HCT116 (cell line): ENCODE measurements at regions not wholly inside any gene's neighbourhood (a gene's known extent, or its start where the extent isn't known, plus 50 kb on each side); places are given as distances from the start of the nearest gene placed in this dataset.

Experiments
- ATAC-seq: fragments of 200-7000 bp; cut with Tn5 transposase; 2 replicates; pipeline ENCODE4 v1.9.1; 2020; ENCODE audit warnings: mild to moderate bottlenecking, moderate library complexity
- BruUV-seq: library from RNA; stranded (reverse); fragments of 400-500 nt; replicated peaks from 2 replicates; lab custom pipeline; 2021; lab: Mats Ljungman, UMichigan
- CTCF ChIA-PET: fragments of 300-600 bp; sonication (Branson Sonifier 250); formaldehyde crosslinking; loops from one replicate; lab custom pipeline; 2021; ENCODE audit warnings: antibody characterized with exemption; lab: Charles Lee
- POLR2A ChIA-PET: fragments of 300-600, 350-600 bp; sonication (Branson Sonifier 250); formaldehyde crosslinking; loops from one replicate; lab custom pipeline; 2021; ENCODE audit warnings: antibody characterized with exemption; lab: Charles Lee
- RAD21 ChIA-PET, 2 experiments: fragments of 300-600 bp; sonication (Branson Sonifier 250); formaldehyde crosslinking; loops; one replicate each; lab custom pipeline; 2023; ENCODE audit warnings: low total read pairs in 2 of 2; ENCODE audit not compliant: uncharacterized antibody in 2 of 2, unreplicated experiment in 2 of 2, low non-redundant PET in 1 of 2; lab: Charles Lee
- DNase-seq: peaks from one replicate; pipeline ENCODE4 v3.0.0-alpha.2; 2010; ENCODE audit warnings: low read depth, low spot score
- H2AFZ ChIP-seq: fragments of 200-600 bp; shearing (Covaris generic), sonication (generic); 2 replicates; pipeline ENCODE4 v1.6.1; 2017; ENCODE audit warnings: low read depth, mixed run types, mixed read lengths, antibody characterized with exemption, low read length; ENCODE audit not compliant: poor library complexity, severe bottlenecking
- H3K27ac ChIP-seq: 2 replicates; pipeline ENCODE4 v1.5.1; 2012; ENCODE audit warnings: low read depth, low read length
- H3K27me3 ChIP-seq: fragments of 200-600 bp; sonication (generic); 2 replicates; pipeline ENCODE4 v1.6.1; 2016; ENCODE audit warnings: mixed run types, low read length, mixed read lengths; ENCODE audit not compliant: insufficient read depth
- H3K36me3 ChIP-seq, 2 experiments: fragments of 200-500 bp in 1 of 2; fragments of 200-600 bp in 1 of 2; sonication (Bioruptor generic) in 1 of 2; sonication (generic) in 1 of 2; 2 replicates each; pipeline versions ENCODE4 v1.5.1 to v1.6.1; 2014 to 2016; ENCODE audit warnings: low read length in 2 of 2, inconsistent platforms in 1 of 2, mixed read lengths in 1 of 2, mixed run types in 1 of 2; ENCODE audit not compliant: insufficient read depth in 2 of 2, control insufficient read depth in 1 of 2
- H3K4me1 ChIP-seq, 2 experiments: fragments of 200-600 bp in 1 of 2; sonication (generic) in 1 of 2; 2 replicates each; pipeline versions ENCODE4 v1.5.1 to v1.6.1; 2012 to 2017; ENCODE audit warnings: low read length in 2 of 2, inconsistent platforms in 1 of 2, mild to moderate bottlenecking in 1 of 2, mixed read lengths in 1 of 2, mixed run types in 1 of 2, moderate library complexity in 1 of 2; ENCODE audit not compliant: insufficient read depth in 2 of 2, control insufficient read depth in 1 of 2
- H3K4me2 ChIP-seq: fragments of 200-600 bp; sonication (generic); 2 replicates; pipeline ENCODE4 v1.6.1; 2017; ENCODE audit warnings: mixed run types, low read length, mixed read lengths
- H3K4me3 ChIP-seq, 2 experiments: fragments of 200-600 bp in 1 of 2; sonication (generic) in 1 of 2; replicated peaks in 1 of 2; 2 replicates each; pipeline ENCODE4 v1.5.1; 2011 to 2016; ENCODE audit warnings: low read length in 2 of 2, control low read depth in 1 of 2, low read depth in 1 of 2, mild to moderate bottlenecking in 1 of 2, mixed read lengths in 1 of 2, mixed run types in 1 of 2
- H3K79me2 ChIP-seq: fragments of 200-600 bp; sonication (generic); 2 replicates; pipeline ENCODE4 v1.6.1; 2017; ENCODE audit warnings: mild to moderate bottlenecking, mixed run types, low read length, moderate library complexity, mixed read lengths; ENCODE audit not compliant: insufficient read depth
- H3K9ac ChIP-seq: fragments of 200-600 bp; sonication (generic); 2 replicates; pipeline ENCODE4 v1.6.1; 2016; ENCODE audit warnings: low read length, mixed read lengths
- H3K9me2 ChIP-seq: fragments of 200-600 bp; sonication (generic), shearing (Covaris generic); 2 replicates; pipeline ENCODE4 v1.6.1; 2017; ENCODE audit warnings: mixed run types, mild to moderate bottlenecking, moderate library complexity; ENCODE audit not compliant: insufficient read depth
- H3K9me3 ChIP-seq, 2 experiments: fragments of 200-500 bp in 1 of 2; fragments of 200-600 bp in 1 of 2; sonication (Bioruptor generic) in 1 of 2; sonication (generic) in 1 of 2; 2 replicates each; pipeline ENCODE4 v1.6.1; 2014 to 2017; ENCODE audit warnings: low read length in 2 of 2, mixed read lengths in 2 of 2, inconsistent platforms in 1 of 2, low read depth in 1 of 2, mild to moderate bottlenecking in 1 of 2, mixed run types in 1 of 2, moderate library complexity in 1 of 2; ENCODE audit not compliant: control insufficient read depth in 1 of 2, insufficient read depth in 1 of 2
- H4K20me1 ChIP-seq: fragments of 200-600 bp; sonication (generic), shearing (Covaris generic); 2 replicates; pipeline ENCODE4 v1.6.1; 2017; ENCODE audit warnings: mixed run types, mild to moderate bottlenecking, moderate library complexity; ENCODE audit not compliant: insufficient read depth
- CEBPB ChIP-seq: IDR thresholded peaks from 2 replicates; pipeline ENCODE4 v1.6.1; 2012; ENCODE audit warnings: low read depth
- EGR1 ChIP-seq: IDR thresholded peaks from 2 replicates; pipeline ENCODE4 v1.6.1; 2012; ENCODE audit warnings: low read depth
- ELF1 ChIP-seq: IDR thresholded peaks from 2 replicates; pipeline ENCODE4 v1.6.1; 2012; ENCODE audit warnings: low read depth, borderline replicate concordance
- EZH2 ChIP-seq: fragments of 200-600 bp; sonication (generic); IDR thresholded peaks from 2 replicates; pipeline ENCODE4 v1.6.1; 2017; ENCODE audit warnings: antibody characterized with exemption, mixed run types
- EZH2phosphoT487 ChIP-seq: fragments of 200-600 bp; IDR thresholded peaks from 2 replicates; pipeline ENCODE4 v1.6.1; 2018; ENCODE audit warnings: antibody characterized with exemption, borderline replicate concordance
- FOSL1 ChIP-seq: IDR thresholded peaks from 2 replicates; pipeline ENCODE4 v1.6.1; 2012; ENCODE audit warnings: low read depth
- JUND ChIP-seq: IDR thresholded peaks from 2 replicates; pipeline ENCODE4 v1.6.1; 2012
- POLR2A ChIP-seq: IDR thresholded peaks from 2 replicates; pipeline ENCODE4 v1.7.0; 2011; ENCODE audit warnings: borderline replicate concordance; ENCODE audit not compliant: insufficient read depth, insufficient read length; ENCODE audit errors: extremely low read depth
- POLR2AphosphoS5 ChIP-seq: IDR thresholded peaks from 2 replicates; pipeline ENCODE4 v1.6.1; 2011; ENCODE audit warnings: mild to moderate bottlenecking, low read depth, low read length, moderate library complexity
- RAD21 ChIP-seq: IDR thresholded peaks from 2 replicates; pipeline ENCODE4 v1.6.1; 2012; ENCODE audit warnings: low read depth, mild to moderate bottlenecking
- SP1 ChIP-seq: IDR thresholded peaks from 2 replicates; pipeline ENCODE4 v1.6.1; 2012; ENCODE audit warnings: low read depth
- SRF ChIP-seq: IDR thresholded peaks from 2 replicates; pipeline ENCODE4 v1.6.1; 2012; ENCODE audit warnings: low read depth
- YY1 ChIP-seq: IDR thresholded peaks from 2 replicates; pipeline ENCODE4 v1.6.1; 2011; ENCODE audit warnings: low read length, low read depth, moderate library complexity, mild to moderate bottlenecking; ENCODE audit not compliant: insufficient replicate concordance; ENCODE audit errors: extremely low read depth
- ZFX ChIP-seq: fragments of 450-650 bp; IDR thresholded peaks from 2 replicates; pipeline ENCODE4 v1.6.1; 2017
- ZNF274 ChIP-seq: fragments of 200-500 bp; sonication (Bioruptor generic); IDR thresholded peaks from 2 replicates; pipeline ENCODE4 v1.6.1; 2014; ENCODE audit warnings: mild to moderate bottlenecking, low read depth, low read length, inconsistent platforms
- intact Hi-C: fragments of 100-400 bp; cut with micrococcal nuclease; formaldehyde crosslinking; loops from 2 replicates; pipeline ENCODE4 v1.10.0; 2022
- TF ChIP-seq, protein P1 (sequence below): IDR thresholded peaks from 2 replicates; pipeline ENCODE4 v1.6.1; 2011; ENCODE audit warnings: mild to moderate bottlenecking, low read length, moderate library complexity; ENCODE audit not compliant: insufficient replicate concordance; ENCODE audit errors: extremely low read depth
- TF ChIP-seq, protein P2 (sequence below): IDR thresholded peaks from 2 replicates; pipeline ENCODE4 v1.6.1; 2012; ENCODE audit warnings: low read depth
- TF ChIP-seq, protein P3 (sequence below): IDR thresholded peaks from 2 replicates; pipeline ENCODE4 v1.6.1; 2012
- TF ChIP-seq, protein P4 (sequence below): IDR thresholded peaks from 2 replicates; pipeline ENCODE4 v1.6.1; 2012

DNA sequence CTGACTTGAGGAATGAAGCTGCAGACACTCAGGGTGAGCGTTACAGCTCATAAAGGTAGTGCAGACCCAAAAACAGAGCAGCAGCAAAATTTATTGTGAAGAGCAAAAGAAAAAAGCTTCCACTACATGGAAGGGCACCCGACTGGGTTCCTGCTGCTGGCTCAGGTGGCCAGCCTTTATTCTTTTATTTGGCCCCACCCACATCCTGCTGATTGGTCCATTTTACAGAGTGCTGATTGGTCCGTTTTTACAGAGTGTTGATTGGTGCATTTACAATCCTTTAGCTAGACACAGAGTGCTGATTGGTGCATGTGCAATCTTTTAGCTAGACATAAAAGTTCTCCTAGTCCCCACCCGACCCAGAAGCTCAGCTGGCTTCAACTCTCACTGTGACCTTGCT, 95.3 kb upstream of the STMND1 start:
- H3K79me2 ChIP-seq, result no peaks in the 10 kb centered on the region
- H3K4me3 ChIP-seq, result no peak overlapping the region
- no peaks in the 10 kb centered on the region; the same call in 1 of the 2 replicates for H3K9me2 ChIP-seq
- no peak overlapping the region for H2AFZ ChIP-seq
- no peaks in the 10 kb centered on the region for H3K9me3 ChIP-seq
- CTCF ChIA-PET, result no interaction called here
- POLR2A ChIA-PET, result no interaction called here
- no peaks in the 10 kb centered on the region for H4K20me1 ChIP-seq
- no peak for ATAC-seq
- H3K27ac ChIP-seq, result no peak overlapping the region
- no peak for DNase-seq
- intact Hi-C loops, result no loop called here
- RAD21 ChIA-PET, result no interaction called here
- no peaks in the 10 kb centered on the region for H3K4me1 ChIP-seq
- no peak overlapping the region for H3K4me2 ChIP-seq
- H3K27me3 ChIP-seq, result no peaks in the 10 kb centered on the region
- no peaks in the 10 kb centered on the region for H3K36me3 ChIP-seq
- BruUV-seq, result no TSS peak
- TF ChIP-seq SP1, result no peak
- no peak for TF ChIP-seq ELF1
- no peak for TF ChIP-seq POLR2AphosphoS5
- TF ChIP-seq SRF, result no peak
- TF ChIP-seq, protein P1, sequence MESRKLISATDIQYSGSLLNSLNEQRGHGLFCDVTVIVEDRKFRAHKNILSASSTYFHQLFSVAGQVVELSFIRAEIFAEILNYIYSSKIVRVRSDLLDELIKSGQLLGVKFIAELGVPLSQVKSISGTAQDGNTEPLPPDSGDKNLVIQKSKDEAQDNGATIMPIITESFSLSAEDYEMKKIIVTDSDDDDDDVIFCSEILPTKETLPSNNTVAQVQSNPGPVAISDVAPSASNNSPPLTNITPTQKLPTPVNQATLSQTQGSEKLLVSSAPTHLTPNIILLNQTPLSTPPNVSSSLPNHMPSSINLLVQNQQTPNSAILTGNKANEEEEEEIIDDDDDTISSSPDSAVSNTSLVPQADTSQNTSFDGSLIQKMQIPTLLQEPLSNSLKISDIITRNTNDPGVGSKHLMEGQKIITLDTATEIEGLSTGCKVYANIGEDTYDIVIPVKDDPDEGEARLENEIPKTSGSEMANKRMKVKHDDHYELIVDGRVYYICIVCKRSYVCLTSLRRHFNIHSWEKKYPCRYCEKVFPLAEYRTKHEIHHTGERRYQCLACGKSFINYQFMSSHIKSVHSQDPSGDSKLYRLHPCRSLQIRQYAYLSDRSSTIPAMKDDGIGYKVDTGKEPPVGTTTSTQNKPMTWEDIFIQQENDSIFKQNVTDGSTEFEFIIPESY, result no peak
- TF ChIP-seq EZH2phosphoT487, result no peak
- no peak for TF ChIP-seq EZH2
- no peak for TF ChIP-seq YY1
- TF ChIP-seq EGR1, result no peak
- TF ChIP-seq JUND, result no peak
- TF ChIP-seq, protein P2, sequence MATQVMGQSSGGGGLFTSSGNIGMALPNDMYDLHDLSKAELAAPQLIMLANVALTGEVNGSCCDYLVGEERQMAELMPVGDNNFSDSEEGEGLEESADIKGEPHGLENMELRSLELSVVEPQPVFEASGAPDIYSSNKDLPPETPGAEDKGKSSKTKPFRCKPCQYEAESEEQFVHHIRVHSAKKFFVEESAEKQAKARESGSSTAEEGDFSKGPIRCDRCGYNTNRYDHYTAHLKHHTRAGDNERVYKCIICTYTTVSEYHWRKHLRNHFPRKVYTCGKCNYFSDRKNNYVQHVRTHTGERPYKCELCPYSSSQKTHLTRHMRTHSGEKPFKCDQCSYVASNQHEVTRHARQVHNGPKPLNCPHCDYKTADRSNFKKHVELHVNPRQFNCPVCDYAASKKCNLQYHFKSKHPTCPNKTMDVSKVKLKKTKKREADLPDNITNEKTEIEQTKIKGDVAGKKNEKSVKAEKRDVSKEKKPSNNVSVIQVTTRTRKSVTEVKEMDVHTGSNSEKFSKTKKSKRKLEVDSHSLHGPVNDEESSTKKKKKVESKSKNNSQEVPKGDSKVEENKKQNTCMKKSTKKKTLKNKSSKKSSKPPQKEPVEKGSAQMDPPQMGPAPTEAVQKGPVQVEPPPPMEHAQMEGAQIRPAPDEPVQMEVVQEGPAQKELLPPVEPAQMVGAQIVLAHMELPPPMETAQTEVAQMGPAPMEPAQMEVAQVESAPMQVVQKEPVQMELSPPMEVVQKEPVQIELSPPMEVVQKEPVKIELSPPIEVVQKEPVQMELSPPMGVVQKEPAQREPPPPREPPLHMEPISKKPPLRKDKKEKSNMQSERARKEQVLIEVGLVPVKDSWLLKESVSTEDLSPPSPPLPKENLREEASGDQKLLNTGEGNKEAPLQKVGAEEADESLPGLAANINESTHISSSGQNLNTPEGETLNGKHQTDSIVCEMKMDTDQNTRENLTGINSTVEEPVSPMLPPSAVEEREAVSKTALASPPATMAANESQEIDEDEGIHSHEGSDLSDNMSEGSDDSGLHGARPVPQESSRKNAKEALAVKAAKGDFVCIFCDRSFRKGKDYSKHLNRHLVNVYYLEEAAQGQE, result no peak
- TF ChIP-seq CEBPB, result no peak
- TF ChIP-seq FOSL1, result no peak
- TF ChIP-seq ZFX, result no peak
- TF ChIP-seq, protein P3, sequence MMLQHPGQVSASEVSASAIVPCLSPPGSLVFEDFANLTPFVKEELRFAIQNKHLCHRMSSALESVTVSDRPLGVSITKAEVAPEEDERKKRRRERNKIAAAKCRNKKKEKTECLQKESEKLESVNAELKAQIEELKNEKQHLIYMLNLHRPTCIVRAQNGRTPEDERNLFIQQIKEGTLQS, result no peak
- no peak for TF ChIP-seq ZNF274
- no peak for TF ChIP-seq RAD21
- TF ChIP-seq, protein P4, sequence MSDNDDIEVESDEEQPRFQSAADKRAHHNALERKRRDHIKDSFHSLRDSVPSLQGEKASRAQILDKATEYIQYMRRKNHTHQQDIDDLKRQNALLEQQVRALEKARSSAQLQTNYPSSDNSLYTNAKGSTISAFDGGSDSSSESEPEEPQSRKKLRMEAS, result no peak
- TF ChIP-seq POLR2A, result no peak
- no peak overlapping the region for H3K9ac ChIP-seq
